ENCODE measurements at regions not wholly inside any gene's neighbourhood (a gene's known extent, or its start where the extent isn't known, plus 50 kb on each side); places are given as distances from the start of the nearest gene placed in this dataset.

GRCh38 chr5:167948251-167948650, 343.2 kb upstream of the WWC1 start:
- no peak for DNase-seq (ENCODE audit: extremely low read depth in 1 of 11, low read depth in 9 of 11, low spot score in 4 of 11)

DNA sequence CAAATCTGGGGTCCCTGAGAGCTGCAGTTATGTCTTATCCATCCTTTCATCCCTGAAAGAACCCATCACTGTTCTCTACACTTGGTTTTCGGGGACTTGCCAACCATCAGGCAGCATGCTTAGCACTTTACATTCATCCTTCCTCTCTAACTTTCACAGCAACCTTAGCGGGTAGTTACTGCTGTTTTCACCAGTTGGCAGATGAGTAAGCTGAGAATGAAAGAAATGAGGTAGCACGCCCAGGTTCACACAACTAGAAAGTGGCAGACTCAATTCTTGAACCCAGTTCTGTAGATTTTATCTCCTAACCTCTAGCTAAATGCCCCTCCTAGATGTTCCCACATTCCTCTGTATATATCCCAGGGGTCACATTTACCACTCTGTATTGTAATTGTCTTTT, 342.0 kb upstream of the WWC1 start:
- no peak for DNase-seq (ENCODE audit: extremely low read depth in 1 of 11, low read depth in 9 of 11, low spot score in 4 of 11)

- DNase-seq (ENCODE audit: extremely low read depth in 1 of 11, low read depth in 9 of 11, low spot score in 4 of 11) = no peak
Observed at GRCh38 chr5:167950126-167950721, 341.2 kb upstream of the WWC1 start.

GRCh38 chr5:167951116-167951515, 340.3 kb upstream of the WWC1 start:
- DNase-seq (ENCODE audit: extremely low read depth in 1 of 11, low read depth in 9 of 11, low spot score in 4 of 11) = no peak

- peak in 2 of 11 donors; percentile 18 to 40 for DNase-seq (ENCODE audit: extremely low read depth in 1 of 11, low read depth in 9 of 11, low spot score in 4 of 11)
Observed at GRCh38 chr5:167952278-167952995, 339.0 kb upstream of the WWC1 start.

GRCh38 chr5:167953151-167953798, 338.2 kb upstream of the WWC1 start:
- no peak for DNase-seq (ENCODE audit: extremely low read depth in 1 of 11, low read depth in 9 of 11, low spot score in 4 of 11)

DNA sequence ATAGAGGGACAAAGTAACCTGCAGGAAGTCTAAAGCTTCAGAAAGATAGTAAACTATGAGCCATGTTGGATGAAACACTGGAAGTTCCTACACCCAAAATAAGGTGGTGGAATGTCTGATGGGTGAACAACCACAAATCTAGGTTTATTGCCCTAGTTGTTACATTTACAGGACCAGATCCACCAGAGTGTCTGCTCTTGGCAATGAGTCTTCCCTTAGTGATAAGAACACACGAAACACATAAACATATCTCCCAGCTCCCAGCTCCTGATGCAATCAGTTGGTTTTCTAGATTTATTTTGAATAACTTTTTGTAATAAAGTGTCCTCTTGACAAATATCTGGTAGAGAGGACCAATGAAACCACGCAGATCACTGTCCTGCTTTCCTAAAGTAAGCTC, 329.7 kb upstream of the WWC1 start:
- DNase-seq (ENCODE audit: extremely low read depth in 1 of 11, low read depth in 9 of 11, low spot score in 4 of 11) = no peak

DNA sequence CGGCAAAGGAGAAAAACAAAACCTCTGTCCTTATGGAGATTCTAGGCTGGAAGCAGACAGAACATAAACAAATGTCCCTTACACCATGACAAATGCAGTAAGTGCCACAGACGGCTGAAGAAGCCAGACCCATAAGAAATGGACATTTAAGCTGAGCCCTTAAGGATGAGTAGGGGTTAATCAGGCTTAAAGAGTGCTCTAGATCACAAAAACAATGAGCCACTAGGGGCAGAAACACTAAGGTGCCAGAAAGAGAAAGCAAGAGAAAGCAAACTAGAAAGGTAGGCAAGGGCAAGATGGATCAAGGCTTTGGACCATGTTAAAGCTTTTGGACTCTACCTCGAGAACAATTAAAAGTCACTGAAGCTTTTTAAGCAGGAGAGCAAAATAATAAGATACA, 326.9 kb upstream of the WWC1 start:
- no peak for DNase-seq (ENCODE audit: extremely low read depth in 1 of 11, low read depth in 9 of 11, low spot score in 4 of 11)

DNA sequence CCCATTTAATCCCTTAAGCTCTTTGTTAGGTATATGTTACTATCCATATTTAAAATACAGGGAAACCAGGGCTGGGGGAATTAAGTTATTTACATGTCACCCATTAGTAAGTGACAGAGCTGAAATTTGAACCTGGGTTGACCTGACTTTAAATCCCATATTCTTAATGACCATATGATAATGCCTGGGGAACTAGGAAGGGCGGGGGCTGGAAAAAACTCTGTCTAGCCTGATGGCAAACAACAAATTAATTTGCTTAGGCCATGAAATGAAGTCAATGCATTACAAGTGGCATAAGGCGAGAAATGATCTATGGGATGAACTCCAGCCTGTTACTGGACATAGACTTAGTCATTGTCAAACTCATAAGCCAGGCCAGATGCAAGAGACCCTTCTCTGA, 325.7 kb upstream of the WWC1 start:
- no peak for DNase-seq (ENCODE audit: extremely low read depth in 1 of 11, low read depth in 9 of 11, low spot score in 4 of 11)

- DNase-seq (ENCODE audit: extremely low read depth in 1 of 11, low read depth in 9 of 11, low spot score in 4 of 11) = no peak
Observed at GRCh38 chr5:167966979-167967378, 324.5 kb upstream of the WWC1 start.

GRCh38 chr5:167967494-167968177, 323.8 kb upstream of the WWC1 start:
- DNase-seq (ENCODE audit: extremely low read depth in 1 of 11, low read depth in 9 of 11, low spot score in 4 of 11) = peak in 1 of 11 donors; percentile 14

GRCh38 chr5:167968837-167969236, 322.6 kb upstream of the WWC1 start:
- DNase-seq (ENCODE audit: extremely low read depth in 1 of 11, low read depth in 9 of 11, low spot score in 4 of 11) = no peak

DNA sequence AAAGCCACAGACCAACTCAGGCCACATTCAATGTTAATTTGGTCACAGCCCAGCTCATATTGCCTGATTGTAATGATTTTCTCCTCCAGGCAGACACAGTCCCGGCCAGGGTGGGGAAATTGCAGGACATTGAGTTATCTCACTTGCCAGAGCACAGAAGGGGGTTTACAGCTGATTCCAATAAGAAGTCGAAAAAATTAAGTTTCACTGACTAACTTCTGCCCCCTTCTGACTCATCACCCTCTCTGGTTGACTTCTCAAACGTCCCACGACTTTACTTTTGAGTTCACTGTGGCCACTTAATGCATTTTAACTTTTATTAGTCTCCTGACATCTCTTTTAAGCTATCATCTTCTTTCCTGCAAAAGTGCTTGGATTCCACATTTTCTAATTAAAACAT, 321.4 kb upstream of the WWC1 start:
- DNase-seq (ENCODE audit: extremely low read depth in 1 of 11, low read depth in 9 of 11, low spot score in 4 of 11) = no peak

DNA sequence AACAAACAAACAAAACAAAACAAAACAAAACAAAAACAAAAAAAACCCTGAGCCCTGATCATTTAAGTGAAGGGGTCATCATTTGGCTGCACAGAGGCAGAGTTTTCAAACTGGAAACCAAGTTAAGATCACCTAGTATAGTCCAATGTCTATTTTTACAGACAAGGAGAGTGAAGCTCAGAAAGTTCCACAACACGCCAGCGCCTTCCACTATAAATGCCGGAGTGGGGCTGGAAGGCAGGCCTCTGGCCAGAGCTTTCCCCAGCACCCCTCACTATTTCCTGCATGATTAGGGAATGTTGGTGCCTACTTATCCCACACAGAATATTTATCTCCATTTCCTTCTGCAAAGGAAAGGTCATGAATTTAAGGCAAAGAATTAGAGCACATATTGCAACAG, 319.7 kb upstream of the WWC1 start:
- no peak for DNase-seq (ENCODE audit: extremely low read depth in 1 of 11, low read depth in 9 of 11, low spot score in 4 of 11)

DNA sequence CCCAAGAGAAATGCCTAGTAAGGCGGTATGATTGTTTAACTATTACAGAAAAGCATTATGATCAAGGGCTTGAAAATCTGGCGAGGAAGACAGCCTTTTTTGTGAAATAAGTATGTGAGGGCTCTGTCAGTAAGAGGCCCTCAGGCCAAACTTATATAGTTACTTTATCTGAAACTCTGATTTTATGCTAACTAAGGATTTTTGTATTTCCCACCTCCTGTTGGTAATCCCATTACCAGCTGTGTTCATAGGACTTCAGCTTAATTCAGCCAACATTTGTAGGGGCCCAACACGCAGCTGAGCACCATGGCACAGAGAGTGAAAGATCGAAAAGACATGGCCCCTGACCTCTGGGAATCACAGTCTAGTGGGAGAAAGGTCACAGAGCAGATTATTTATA, 318.3 kb upstream of the WWC1 start:
- DNase-seq (ENCODE audit: extremely low read depth in 1 of 11, low read depth in 9 of 11, low spot score in 4 of 11) = no peak

GRCh38 chr5:167984951-167985350, 306.5 kb upstream of the WWC1 start:
- DNase-seq (ENCODE audit: extremely low read depth in 1 of 11, low read depth in 9 of 11, low spot score in 4 of 11) = peak in 2 of 11 donors; percentile 27 to 31

- peak in 1 of 11 donors; percentile 9 for DNase-seq (ENCODE audit: extremely low read depth in 1 of 11, low read depth in 9 of 11, low spot score in 4 of 11)
Observed at GRCh38 chr5:167985373-167985772, 306.1 kb upstream of the WWC1 start.

GRCh38 chr5:167987490-167988280, 303.8 kb upstream of the WWC1 start:
- no peak for DNase-seq (ENCODE audit: extremely low read depth in 1 of 11, low read depth in 9 of 11, low spot score in 4 of 11)

- no peak for DNase-seq (ENCODE audit: extremely low read depth in 1 of 11, low read depth in 9 of 11, low spot score in 4 of 11)
Observed at GRCh38 chr5:167992868-167993267, 298.6 kb upstream of the WWC1 start.

All from renal cortex interstitium (tissue), 11 donors.